ENCODE measurements at regions not wholly inside any gene's neighbourhood (a gene's known extent, or its start where the extent isn't known, plus 50 kb on each side); places are given as distances from the start of the nearest gene placed in this dataset.
"Not testable (repeated sequence)": the region's sequence is repeated elsewhere in the genome, so short reads cannot be mapped to it uniquely, and the experiment has no call there.

DNA sequence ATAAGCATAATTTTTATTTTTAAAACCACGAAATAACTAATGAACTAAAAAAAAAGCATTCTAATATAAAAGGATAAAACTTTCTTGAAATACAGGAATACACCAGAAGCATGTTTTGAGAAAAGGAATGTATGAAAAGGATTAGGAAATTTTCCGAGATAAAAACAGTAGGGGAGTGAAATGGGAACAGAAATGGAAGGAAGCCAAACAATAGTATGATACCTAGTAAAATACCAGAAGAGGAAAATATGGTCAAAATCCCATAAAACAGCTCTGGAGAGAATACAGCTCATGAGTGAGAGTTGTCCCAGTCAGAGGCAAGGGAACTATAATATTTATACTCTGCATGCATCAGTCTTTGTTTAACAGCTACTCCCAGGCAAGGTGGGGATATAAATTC lies 1016.2 kb downstream of the SLC6A15 start:
- H3K4me3 ChIP-seq (ENCODE audit: extremely low read depth, insufficient read depth, low read length, poor library complexity, severe bottlenecking), result no peak overlapping the region
- H3K36me3 ChIP-seq (ENCODE audit: control insufficient read depth, insufficient read depth, low read length), result no peaks in the 10 kb centered on the region
- H3K27ac ChIP-seq (ENCODE audit: low read depth, low read length, severe bottlenecking), result no peak overlapping the region
- 83% methylated on average over 1 of the region's 2 CpGs; no CpG with 5 or more reads in 1 of the 2 experiments for WGBS, 2 experiments (ENCODE audit: insufficient coverage in 2 of 2)
- H3K9me3 ChIP-seq (ENCODE audit: control insufficient read depth, low read length), result no peaks in the 10 kb centered on the region
- no peaks in the 10 kb centered on the region for H3K4me1 ChIP-seq (ENCODE audit: control insufficient read depth, insufficient read depth, low read length, poor library complexity, severe bottlenecking)

DNA sequence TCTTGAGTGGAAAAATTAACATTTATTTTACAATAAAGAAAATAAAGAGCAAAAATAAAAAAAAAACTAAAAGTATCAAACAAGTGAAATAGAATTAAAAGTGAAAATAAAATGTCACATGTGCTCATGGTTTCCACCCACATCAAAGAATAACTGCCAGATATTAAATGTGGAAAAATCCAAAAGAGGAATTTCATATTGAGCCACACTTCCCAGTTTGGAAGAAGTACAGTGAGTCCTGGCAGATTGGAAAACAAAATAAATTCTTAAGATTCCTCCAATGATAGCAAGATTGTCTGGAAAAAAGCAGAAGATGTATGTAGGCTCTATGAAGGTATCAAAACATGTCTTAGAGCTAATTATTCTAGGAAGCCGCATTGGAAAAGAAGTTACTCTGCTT lies 1019.5 kb downstream of the SLC6A15 start:
- H3K9me3 ChIP-seq (ENCODE audit: control insufficient read depth, low read length), result no peaks in the 10 kb centered on the region
- no peaks in the 10 kb centered on the region for H3K4me1 ChIP-seq (ENCODE audit: control insufficient read depth, insufficient read depth, low read length, poor library complexity, severe bottlenecking)
- no peak overlapping the region for H3K4me3 ChIP-seq (ENCODE audit: extremely low read depth, insufficient read depth, low read length, poor library complexity, severe bottlenecking)
- no peaks in the 10 kb centered on the region for H3K36me3 ChIP-seq (ENCODE audit: control insufficient read depth, insufficient read depth, low read length)
- WGBS, 2 experiments (ENCODE audit: insufficient coverage in 2 of 2), result 33% methylated on average over 1 of the region's 1 CpG; no CpG with 5 or more reads in 1 of the 2 experiments
- no peak overlapping the region for H3K27ac ChIP-seq (ENCODE audit: low read depth, low read length, severe bottlenecking)

DNA sequence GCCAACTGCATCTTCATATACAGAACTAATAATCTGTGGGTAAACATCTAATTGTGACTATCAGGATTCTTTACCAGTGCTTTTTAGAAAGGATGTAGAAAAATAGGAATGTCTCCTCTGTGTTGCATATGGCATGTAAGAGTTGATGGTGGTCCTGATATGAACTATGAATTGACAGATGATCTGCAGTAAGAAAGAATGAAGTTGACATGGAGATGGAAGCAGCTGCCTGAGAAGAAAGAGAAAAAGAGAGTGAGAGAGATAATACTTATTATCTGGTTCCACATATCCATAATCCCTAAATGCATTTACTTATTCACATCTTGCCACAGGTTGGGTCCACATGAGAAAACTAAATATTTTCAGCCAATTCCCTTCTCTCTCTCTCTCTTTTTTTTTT lies 1022.9 kb downstream of the SLC6A15 start:
- Histone ChIP-seq H3K27ac (ENCODE audit: low read depth, low read length, severe bottlenecking) (no peak overlapping the region), H3K4me1 (ENCODE audit: control insufficient read depth, insufficient read depth, low read length, poor library complexity, severe bottlenecking) (no peaks in the 10 kb centered on the region), H3K36me3 (ENCODE audit: control insufficient read depth, insufficient read depth, low read length) (no peaks in the 10 kb centered on the region), H3K9me3 (ENCODE audit: control insufficient read depth, low read length) (no peaks in the 10 kb centered on the region), H3K4me3 (ENCODE audit: extremely low read depth, insufficient read depth, low read length, poor library complexity, severe bottlenecking) (no peak overlapping the region)

DNA sequence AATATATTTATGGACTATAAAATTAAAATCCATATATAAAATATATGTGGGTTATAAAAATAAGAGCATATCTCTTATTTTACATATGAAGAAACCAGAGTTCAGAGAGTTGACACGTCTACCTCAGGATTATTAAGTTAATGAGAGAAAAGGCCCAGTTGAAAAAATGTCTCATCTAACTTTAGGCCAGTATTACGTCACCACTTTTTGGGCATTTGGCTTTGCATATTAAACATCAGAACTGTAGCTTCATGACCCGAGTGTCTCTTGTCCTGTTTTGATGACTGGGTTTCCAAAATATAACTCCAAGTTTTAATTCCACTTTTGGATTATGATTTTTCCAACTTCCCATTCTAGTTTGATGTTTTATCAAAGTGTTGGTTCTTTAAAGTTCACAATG lies 1026.1 kb downstream of the SLC6A15 start:
- Histone ChIP-seq H3K27ac (ENCODE audit: low read depth, low read length, severe bottlenecking) (no peak overlapping the region), H3K36me3 (ENCODE audit: control insufficient read depth, insufficient read depth, low read length) (no peaks in the 10 kb centered on the region), H3K4me3 (ENCODE audit: extremely low read depth, insufficient read depth, low read length, poor library complexity, severe bottlenecking) (no peak overlapping the region), H3K4me1 (ENCODE audit: control insufficient read depth, insufficient read depth, low read length, poor library complexity, severe bottlenecking) (no peaks in the 10 kb centered on the region), H3K9me3 (ENCODE audit: control insufficient read depth, low read length) (no peaks in the 10 kb centered on the region)
- 88 to 90% methylated on average over 1 to 3 of the region's 3 CpGs for WGBS, 2 experiments (ENCODE audit: insufficient coverage in 2 of 2)

DNA sequence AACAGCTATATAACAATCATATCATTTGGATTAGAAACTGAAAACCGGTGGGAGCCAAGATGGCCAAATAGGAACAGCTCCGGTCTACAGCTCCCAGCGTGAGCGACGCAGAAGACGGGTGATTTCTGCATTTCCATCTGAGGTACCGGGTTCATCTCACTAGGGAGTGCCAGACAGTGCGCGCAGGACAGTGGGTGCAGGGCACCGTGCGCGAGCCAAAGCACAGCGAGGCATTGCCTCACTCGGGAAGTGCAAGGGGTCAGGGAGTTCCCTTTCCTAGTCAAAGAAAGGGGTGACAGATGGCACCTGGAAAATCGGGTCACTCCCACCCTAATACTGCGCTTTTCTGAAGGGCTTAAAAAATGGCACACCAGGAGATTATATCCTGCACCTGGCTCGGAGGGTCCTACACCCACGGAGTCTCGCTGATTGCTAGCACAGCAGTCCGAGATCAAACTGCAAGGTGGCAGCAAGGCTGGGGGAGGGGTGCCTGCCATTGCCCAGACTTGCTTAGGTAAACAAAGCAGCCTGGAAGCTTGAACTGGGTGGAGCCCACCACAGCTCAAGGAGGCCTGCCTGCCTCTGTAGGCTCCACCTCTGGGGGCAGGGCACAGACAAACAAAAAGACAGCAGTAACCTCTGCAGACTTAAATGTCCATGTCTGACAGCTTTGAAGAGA lies 1041.5 kb downstream of the SLC6A15 start:
- H3K9me3 ChIP-seq (ENCODE audit: control insufficient read depth, low read length); H3K36me3 ChIP-seq (ENCODE audit: control insufficient read depth, insufficient read depth, low read length); H3K27ac ChIP-seq (ENCODE audit: low read depth, low read length, severe bottlenecking); H3K4me1 ChIP-seq (ENCODE audit: control insufficient read depth, insufficient read depth, low read length, poor library complexity, severe bottlenecking); H3K4me3 ChIP-seq (ENCODE audit: extremely low read depth, insufficient read depth, low read length, poor library complexity, severe bottlenecking): not testable (repeated sequence)
- 80 to 98% methylated on average over 1 to 10 of the region's 20 CpGs for WGBS, 2 experiments (ENCODE audit: insufficient coverage in 2 of 2)

DNA sequence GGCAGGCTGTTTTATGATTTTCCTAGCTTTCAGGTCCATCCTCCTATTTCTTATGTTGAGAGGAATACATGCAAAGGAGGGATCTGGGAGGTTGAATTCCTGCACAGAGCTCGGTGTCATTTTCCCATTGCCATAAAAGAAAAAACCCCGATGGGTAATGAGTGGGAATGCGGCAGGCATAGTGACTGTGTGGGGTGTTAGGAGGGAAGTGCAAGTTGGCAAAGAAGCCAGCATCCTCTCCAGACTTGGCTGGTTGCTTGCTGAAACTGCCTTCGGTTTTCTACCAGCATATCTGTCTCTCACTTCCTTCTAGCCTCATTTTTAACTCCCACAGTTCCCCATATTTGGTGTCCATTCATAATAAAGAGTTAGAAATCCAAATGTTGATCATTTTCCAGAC lies 1046.1 kb downstream of the SLC6A15 start:
- H3K36me3 ChIP-seq (ENCODE audit: control insufficient read depth, insufficient read depth, low read length), result no peaks in the 10 kb centered on the region
- no peak overlapping the region for H3K4me3 ChIP-seq (ENCODE audit: extremely low read depth, insufficient read depth, low read length, poor library complexity, severe bottlenecking)
- H3K4me1 ChIP-seq (ENCODE audit: control insufficient read depth, insufficient read depth, low read length, poor library complexity, severe bottlenecking), result no peaks in the 10 kb centered on the region
- no peaks in the 10 kb centered on the region for H3K9me3 ChIP-seq (ENCODE audit: control insufficient read depth, low read length)
- WGBS, 2 experiments (ENCODE audit: insufficient coverage in 2 of 2), result 60 to 93% methylated on average over 1 to 2 of the region's 4 CpGs
- no peak overlapping the region for H3K27ac ChIP-seq (ENCODE audit: low read depth, low read length, severe bottlenecking)

DNA sequence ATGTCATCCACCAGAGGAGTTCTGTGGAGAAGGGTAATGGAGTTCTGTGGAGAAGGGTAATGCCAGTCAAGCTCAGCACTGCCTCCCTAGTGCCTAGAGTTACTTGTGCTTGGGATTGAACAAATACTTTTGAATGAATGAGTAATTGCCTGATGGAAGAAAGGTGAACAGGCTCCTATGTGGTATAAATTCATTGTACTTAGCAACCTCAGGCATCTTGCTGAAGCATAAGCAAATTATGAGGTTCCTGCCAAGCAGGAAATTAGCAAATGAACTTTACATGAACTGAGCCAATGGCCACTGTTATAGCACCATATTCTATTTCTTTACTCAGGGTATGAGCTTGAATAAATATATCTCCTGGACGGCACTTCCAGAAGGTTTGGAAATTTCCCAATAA lies 1047.2 kb downstream of the SLC6A15 start:
- H3K27ac ChIP-seq (ENCODE audit: low read depth, low read length, severe bottlenecking), result no peak overlapping the region
- no peak overlapping the region for H3K4me3 ChIP-seq (ENCODE audit: extremely low read depth, insufficient read depth, low read length, poor library complexity, severe bottlenecking)
- H3K4me1 ChIP-seq (ENCODE audit: control insufficient read depth, insufficient read depth, low read length, poor library complexity, severe bottlenecking), result no peaks in the 10 kb centered on the region
- H3K9me3 ChIP-seq (ENCODE audit: control insufficient read depth, low read length), result no peaks in the 10 kb centered on the region
- H3K36me3 ChIP-seq (ENCODE audit: control insufficient read depth, insufficient read depth, low read length), result no peaks in the 10 kb centered on the region
- 100% methylated on average over 1 of the region's 1 CpG; no CpG with 5 or more reads in 1 of the 2 experiments for WGBS, 2 experiments (ENCODE audit: insufficient coverage in 2 of 2)

DNA sequence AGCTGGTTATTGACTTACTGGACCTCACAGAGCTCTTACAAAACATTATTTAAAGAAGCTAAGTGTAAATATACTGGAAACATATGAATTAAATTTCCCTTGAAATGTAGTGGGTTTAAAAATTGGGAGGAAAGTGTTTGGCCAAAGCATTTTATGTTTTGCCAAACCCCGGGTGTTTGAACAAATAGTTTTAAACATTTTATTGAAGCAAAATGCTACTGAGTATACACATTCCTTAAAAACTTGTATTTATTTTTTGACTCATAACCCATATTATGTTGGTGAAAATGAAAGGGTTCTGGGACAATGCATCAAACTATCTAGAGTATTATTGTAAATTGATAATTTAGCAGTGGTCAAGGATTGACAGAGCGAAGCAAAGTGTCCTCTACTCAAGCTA lies 1048.5 kb downstream of the SLC6A15 start:
- no peaks in the 10 kb centered on the region for H3K36me3 ChIP-seq (ENCODE audit: control insufficient read depth, insufficient read depth, low read length)

DNA sequence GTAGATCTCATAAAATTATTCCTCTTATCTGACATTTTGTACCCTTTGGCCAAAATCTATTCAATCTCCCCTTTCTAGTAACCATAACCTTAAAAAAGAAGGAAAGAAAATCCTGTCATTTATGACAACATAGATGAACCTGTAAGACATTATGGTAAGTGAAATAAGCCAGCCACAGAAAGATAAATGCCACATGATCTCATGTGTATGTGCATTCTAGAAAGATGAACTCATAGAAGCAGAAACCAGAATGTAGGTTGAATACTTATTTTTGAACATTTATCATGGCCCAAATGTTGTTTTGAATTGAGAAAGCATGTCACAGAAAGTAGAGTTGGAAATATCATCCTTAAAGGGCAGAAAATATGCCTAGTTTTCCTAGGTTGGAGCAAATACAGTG lies 1053.6 kb downstream of the SLC6A15 start:
- no peak overlapping the region for H3K4me3 ChIP-seq (ENCODE audit: extremely low read depth, insufficient read depth, low read length, poor library complexity, severe bottlenecking)
- H3K9me3 ChIP-seq (ENCODE audit: control insufficient read depth, low read length), result peaks cover 8% of the 10 kb centered on the region
- H3K36me3 ChIP-seq (ENCODE audit: control insufficient read depth, insufficient read depth, low read length), result no peaks in the 10 kb centered on the region
- H3K4me1 ChIP-seq (ENCODE audit: control insufficient read depth, insufficient read depth, low read length, poor library complexity, severe bottlenecking), result no peaks in the 10 kb centered on the region
- no peak overlapping the region for H3K27ac ChIP-seq (ENCODE audit: low read depth, low read length, severe bottlenecking)

More for the DNA sequence above, 1048.5 kb downstream of the SLC6A15 start:
- no peak overlapping the region for H3K4me3 ChIP-seq (ENCODE audit: extremely low read depth, insufficient read depth, low read length, poor library complexity, severe bottlenecking)
- WGBS, 2 experiments (ENCODE audit: insufficient coverage in 2 of 2), result no CpG with 5 or more reads among the region's 2 CpGs
- no peak overlapping the region for H3K27ac ChIP-seq (ENCODE audit: low read depth, low read length, severe bottlenecking)
- H3K9me3 ChIP-seq (ENCODE audit: control insufficient read depth, low read length), result no peaks in the 10 kb centered on the region
- no peaks in the 10 kb centered on the region for H3K4me1 ChIP-seq (ENCODE audit: control insufficient read depth, insufficient read depth, low read length, poor library complexity, severe bottlenecking)

DNA sequence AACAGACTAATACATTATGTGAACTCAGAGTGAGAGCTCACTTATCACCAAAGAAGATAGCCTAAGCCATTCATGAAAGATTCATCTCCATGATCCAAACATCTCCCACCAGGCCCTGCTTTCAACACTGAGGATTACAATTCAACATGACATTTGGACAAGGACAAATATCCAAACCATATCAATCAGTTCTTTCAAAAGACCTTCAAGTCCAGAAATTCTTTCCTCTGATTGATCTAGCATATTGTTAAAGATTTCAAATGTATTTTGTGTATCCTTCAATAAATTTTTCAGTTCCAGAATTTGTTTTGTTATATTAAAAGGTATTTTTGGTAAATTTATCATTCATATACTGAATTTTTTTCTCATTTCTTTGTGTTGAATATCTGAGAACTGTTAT lies 1055.8 kb downstream of the SLC6A15 start:
- no peaks in the 10 kb centered on the region for H3K4me1 ChIP-seq (ENCODE audit: control insufficient read depth, insufficient read depth, low read length, poor library complexity, severe bottlenecking)
- H3K4me3 ChIP-seq (ENCODE audit: extremely low read depth, insufficient read depth, low read length, poor library complexity, severe bottlenecking), result no peak overlapping the region
- no peaks in the 10 kb centered on the region for H3K36me3 ChIP-seq (ENCODE audit: control insufficient read depth, insufficient read depth, low read length)
- no peak overlapping the region for H3K27ac ChIP-seq (ENCODE audit: low read depth, low read length, severe bottlenecking)
- H3K9me3 ChIP-seq (ENCODE audit: control insufficient read depth, low read length), result peaks cover 8% of the 10 kb centered on the region

DNA sequence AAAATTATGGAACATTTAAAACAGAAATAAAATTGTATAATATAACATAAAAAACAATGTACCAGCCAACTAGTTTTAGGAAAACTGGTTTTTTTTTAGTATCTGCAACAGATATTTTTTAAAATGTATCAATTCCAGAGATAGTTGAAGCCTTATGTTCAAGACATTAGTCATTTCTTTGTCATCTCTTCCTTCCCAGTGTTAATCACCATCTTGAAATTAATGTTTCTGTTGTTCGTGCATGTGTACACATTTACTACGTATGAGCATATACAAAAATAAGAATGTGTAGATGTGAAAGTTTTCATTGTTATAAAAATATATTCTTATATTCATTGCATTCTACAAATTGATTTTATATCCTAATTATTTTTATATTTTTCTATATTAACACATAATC lies 1062.1 kb downstream of the SLC6A15 start:
- H3K9me3 ChIP-seq (ENCODE audit: control insufficient read depth, low read length), result no peaks in the 10 kb centered on the region
- no peaks in the 10 kb centered on the region for H3K36me3 ChIP-seq (ENCODE audit: control insufficient read depth, insufficient read depth, low read length)
- no CpG with 5 or more reads among the region's 2 CpGs for WGBS, 2 experiments (ENCODE audit: insufficient coverage in 2 of 2)
- H3K27ac ChIP-seq (ENCODE audit: low read depth, low read length, severe bottlenecking), result no peak overlapping the region
- no peaks in the 10 kb centered on the region for H3K4me1 ChIP-seq (ENCODE audit: control insufficient read depth, insufficient read depth, low read length, poor library complexity, severe bottlenecking)
- no peak overlapping the region for H3K4me3 ChIP-seq (ENCODE audit: extremely low read depth, insufficient read depth, low read length, poor library complexity, severe bottlenecking)

Measured in mesodermal cell (in vitro differentiated cells).